HFFc6 (cell line): ENCODE measurements at regions not wholly inside any gene's neighbourhood (a gene's known extent, or its start where the extent isn't known, plus 50 kb on each side); places are given as distances from the start of the nearest gene placed in this dataset.

Experiments used
- DNase-seq: peaks from one replicate; pipeline ENCODE4 v3.0.0-alpha.2; 2018
- H3K27ac Mint-ChIP-seq: 2 replicates; pipeline ENCODE4 v1.8.0; 2020; ENCODE audit warnings: mild to moderate bottlenecking, mixed read lengths
- H3K27me3 Mint-ChIP-seq: 2 replicates; pipeline ENCODE4 v1.8.0; 2021; ENCODE audit warnings: mild to moderate bottlenecking, moderate library complexity, mixed read lengths; ENCODE audit not compliant: insufficient read depth
- H3K36me3 Mint-ChIP-seq: 2 replicates; pipeline ENCODE4 v1.8.0; 2021; ENCODE audit warnings: low read depth, mixed read lengths
- H3K4me1 Mint-ChIP-seq: 2 replicates; pipeline ENCODE4 v1.8.0; 2020; ENCODE audit warnings: low read depth, mixed read lengths
- H3K4me3 Mint-ChIP-seq: 2 replicates; pipeline ENCODE4 v1.8.0; 2020; ENCODE audit warnings: mild to moderate bottlenecking, moderate library complexity, mixed read lengths
- H3K9me3 Mint-ChIP-seq: 2 replicates; pipeline ENCODE4 v1.8.0; 2020; ENCODE audit warnings: mild to moderate bottlenecking, mixed read lengths
- CTCF ChIP-seq: fragments of 200-600 bp; sonication (generic); IDR thresholded peaks from 2 replicates; pipeline ENCODE4 v1.5.0; 2021; ENCODE audit warnings: antibody characterized with exemption, mild to moderate bottlenecking

- Mint-ChIP-seq H3K4me1 (no peaks in the 10 kb centered on the region), H3K4me3 (no peak overlapping the region), H3K9me3 (peaks cover 61% of the 10 kb centered on the region), H3K36me3 (no peaks in the 10 kb centered on the region), H3K27me3 (peaks cover 2% of the 10 kb centered on the region), H3K27ac (no peak overlapping the region)
- DNase-seq = no peak
- TF ChIP-seq CTCF = no peak
Observed at GRCh38 chr11:115625502-115625901, 121.3 kb upstream of the CADM1 start.

GRCh38 chr11:115624065-115624464 lies 119.8 kb upstream of the CADM1 start:
- no peak for DNase-seq
- Mint-ChIP-seq H3K4me1 (no peaks in the 10 kb centered on the region), H3K27ac (no peak overlapping the region), H3K27me3 (peaks cover 1% of the 10 kb centered on the region; the same call in 1 of the 2 replicates), H3K36me3 (no peaks in the 10 kb centered on the region), H3K4me3 (no peak overlapping the region), H3K9me3 (peaks cover 54% of the 10 kb centered on the region)
- no peak for TF ChIP-seq CTCF

GRCh38 chr11:115623021-115623451 lies 118.8 kb upstream of the CADM1 start:
- no peak overlapping the region for H3K27ac Mint-ChIP-seq
- peaks cover 54% of the 10 kb centered on the region for H3K9me3 Mint-ChIP-seq
- no peak overlapping the region for H3K4me3 Mint-ChIP-seq
- H3K36me3 Mint-ChIP-seq = no peaks in the 10 kb centered on the region
- H3K27me3 Mint-ChIP-seq = peaks cover 1% of the 10 kb centered on the region; the same call in 1 of the 2 replicates
- no peak for TF ChIP-seq CTCF
- no peaks in the 10 kb centered on the region for H3K4me1 Mint-ChIP-seq
- peak; percentile 46 for DNase-seq

- H3K4me1 Mint-ChIP-seq = no peaks in the 10 kb centered on the region
- H3K27ac Mint-ChIP-seq = no peak overlapping the region
- no peak overlapping the region for H3K4me3 Mint-ChIP-seq
- peaks cover 1% of the 10 kb centered on the region; the same call in 1 of the 2 replicates for H3K27me3 Mint-ChIP-seq
- peaks cover 56% of the 10 kb centered on the region for H3K9me3 Mint-ChIP-seq
- TF ChIP-seq CTCF = no peak
- no peak for DNase-seq
- H3K36me3 Mint-ChIP-seq = no peaks in the 10 kb centered on the region
Observed at GRCh38 chr11:115618428-115618827, 114.2 kb upstream of the CADM1 start.

GRCh38 chr11:115617767-115618166 lies 113.6 kb upstream of the CADM1 start:
- no peak overlapping the region for H3K4me3 Mint-ChIP-seq
- peaks cover 62% of the 10 kb centered on the region for H3K9me3 Mint-ChIP-seq
- TF ChIP-seq CTCF = no peak
- DNase-seq = no peak
- peaks cover 1% of the 10 kb centered on the region; the same call in 1 of the 2 replicates for H3K27me3 Mint-ChIP-seq
- no peak overlapping the region for H3K27ac Mint-ChIP-seq
- no peaks in the 10 kb centered on the region; the same call in 1 of the 2 replicates for H3K36me3 Mint-ChIP-seq
- no peaks in the 10 kb centered on the region for H3K4me1 Mint-ChIP-seq

DNA sequence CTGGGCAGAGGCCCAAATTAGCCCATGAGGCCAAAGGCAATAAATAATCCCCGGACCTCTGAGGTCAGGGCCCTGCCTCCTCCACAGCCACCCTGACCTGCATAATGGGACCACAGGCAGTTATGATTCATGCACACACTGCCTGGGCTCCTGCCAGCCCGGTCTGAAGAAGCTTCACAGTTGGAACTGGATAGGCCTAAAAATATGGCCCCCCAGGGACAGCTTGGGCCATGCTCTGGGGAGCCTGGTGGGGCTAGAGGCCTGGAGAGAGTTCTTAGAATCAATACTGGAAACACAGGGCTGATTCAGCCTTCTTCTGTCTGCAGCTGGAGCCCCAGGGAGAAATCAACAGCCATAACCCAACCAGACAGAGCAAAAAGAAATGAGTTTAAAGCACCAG lies 112.8 kb upstream of the CADM1 start:
- no peak overlapping the region for H3K27ac Mint-ChIP-seq
- no peak overlapping the region for H3K4me3 Mint-ChIP-seq

More for the DNA sequence above, 112.8 kb upstream of the CADM1 start:
- peaks cover 54% of the 10 kb centered on the region for H3K9me3 Mint-ChIP-seq
- TF ChIP-seq CTCF = no peak
- no peaks in the 10 kb centered on the region for H3K4me1 Mint-ChIP-seq
- H3K27me3 Mint-ChIP-seq = no peaks in the 10 kb centered on the region
- H3K36me3 Mint-ChIP-seq = no peaks in the 10 kb centered on the region; the same call in 1 of the 2 replicates
- DNase-seq = no peak
